T-helper 2 cell (primary cell): ENCODE measurements at regions not wholly inside any gene's neighbourhood (a gene's known extent, or its start where the extent isn't known, plus 50 kb on each side); places are given as distances from the start of the nearest gene placed in this dataset.

Experiments used
- DNase-seq, 5 experiments: peaks; one replicate each; pipeline versions ENCODE4 v3.0.0 to v3.0.0-alpha.2; 2012 to 2022

DNA sequence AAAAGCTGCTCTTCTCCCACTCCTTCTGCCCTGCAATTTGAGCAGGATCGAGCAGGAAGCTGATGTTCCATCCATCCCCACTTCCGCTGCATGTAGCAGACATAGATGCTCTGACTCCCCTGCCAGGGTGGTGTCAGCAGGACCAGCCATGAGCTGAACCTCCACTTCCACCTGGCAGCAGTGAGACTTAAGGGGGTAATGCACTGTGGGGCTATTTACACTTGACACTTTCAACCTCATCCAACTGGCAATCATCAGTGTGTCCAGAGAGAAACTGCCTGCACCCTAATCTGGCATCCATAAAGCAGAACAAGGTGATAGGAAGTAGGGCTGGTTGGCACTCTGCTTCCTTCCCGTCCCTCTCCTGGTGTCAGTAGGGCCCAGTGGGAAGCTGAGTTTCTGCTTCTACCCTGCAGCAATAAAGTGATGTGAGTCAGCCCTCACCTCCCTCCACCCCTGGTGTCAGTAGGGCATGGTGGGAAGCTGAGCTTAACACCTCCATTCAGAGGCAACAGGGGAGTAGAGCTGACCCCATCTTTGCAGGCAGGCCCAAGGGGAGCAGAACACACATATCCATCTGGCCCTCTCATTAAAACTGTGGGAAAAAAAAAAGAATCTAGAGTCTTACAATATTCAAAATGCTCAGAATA is 272.3 kb downstream of the PTPRU start:
- no peak for DNase-seq

DNA sequence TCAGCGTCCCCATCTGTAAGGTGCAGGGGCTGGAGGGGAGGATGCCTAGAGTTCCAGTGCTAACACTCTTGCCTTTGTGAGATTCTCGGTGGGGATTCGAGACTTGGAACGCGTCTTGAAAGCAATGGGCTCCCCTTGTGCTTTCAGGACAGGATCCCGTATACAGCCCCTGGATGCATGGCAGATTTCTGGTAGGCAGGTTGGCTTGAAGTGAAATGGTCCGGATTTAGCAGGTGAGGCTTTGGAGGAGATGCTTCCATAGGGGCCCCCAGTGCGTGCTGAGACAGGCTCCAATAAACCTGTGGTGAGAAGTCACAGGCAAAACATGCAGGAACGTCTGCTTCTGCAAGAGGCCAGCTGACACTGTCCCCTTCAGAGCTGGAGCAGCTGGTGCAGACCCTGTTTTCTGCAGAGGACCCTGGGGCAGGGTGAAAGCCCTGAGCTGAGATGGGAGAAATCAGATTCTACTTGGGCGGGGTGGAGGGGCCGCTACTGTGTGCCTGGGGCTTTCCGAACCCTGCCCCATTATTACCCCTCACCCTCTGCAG is 270.4 kb downstream of the PTPRU start:
- no peak for DNase-seq

DNA sequence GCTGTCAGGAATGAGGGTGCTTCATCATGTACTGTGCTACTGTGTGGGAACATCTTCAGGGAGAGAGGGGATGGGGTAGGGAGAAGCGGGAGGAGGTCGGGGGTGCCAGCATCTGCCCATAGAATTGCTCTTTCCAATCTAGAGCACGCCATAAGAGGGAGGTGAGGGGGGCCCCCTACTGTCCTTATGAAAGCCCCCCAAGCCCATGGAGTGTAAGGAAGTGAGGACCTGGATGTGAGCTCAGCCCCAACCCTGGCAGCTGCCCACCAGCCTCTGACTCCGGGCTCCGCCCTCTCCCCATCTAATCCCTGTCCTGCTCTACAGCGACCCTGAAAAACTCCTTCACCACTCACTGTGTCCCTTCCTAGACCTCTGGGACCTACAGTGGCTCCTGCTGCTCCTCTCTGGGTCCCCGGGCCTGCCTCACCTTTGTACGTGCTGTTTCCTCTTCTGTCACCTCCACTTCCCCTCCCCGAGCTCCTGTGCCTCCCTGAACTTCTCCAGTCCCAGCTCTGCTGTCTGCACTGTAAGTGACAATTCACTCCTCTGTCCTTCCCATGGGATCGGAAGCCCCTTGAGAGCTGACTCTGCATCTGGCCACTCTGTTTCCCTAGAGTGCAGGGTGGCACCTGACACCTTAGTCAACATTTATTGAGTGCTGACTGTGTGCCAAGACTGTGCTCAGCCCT is 269.4 kb downstream of the PTPRU start:
- DNase-seq: no peak

DNA sequence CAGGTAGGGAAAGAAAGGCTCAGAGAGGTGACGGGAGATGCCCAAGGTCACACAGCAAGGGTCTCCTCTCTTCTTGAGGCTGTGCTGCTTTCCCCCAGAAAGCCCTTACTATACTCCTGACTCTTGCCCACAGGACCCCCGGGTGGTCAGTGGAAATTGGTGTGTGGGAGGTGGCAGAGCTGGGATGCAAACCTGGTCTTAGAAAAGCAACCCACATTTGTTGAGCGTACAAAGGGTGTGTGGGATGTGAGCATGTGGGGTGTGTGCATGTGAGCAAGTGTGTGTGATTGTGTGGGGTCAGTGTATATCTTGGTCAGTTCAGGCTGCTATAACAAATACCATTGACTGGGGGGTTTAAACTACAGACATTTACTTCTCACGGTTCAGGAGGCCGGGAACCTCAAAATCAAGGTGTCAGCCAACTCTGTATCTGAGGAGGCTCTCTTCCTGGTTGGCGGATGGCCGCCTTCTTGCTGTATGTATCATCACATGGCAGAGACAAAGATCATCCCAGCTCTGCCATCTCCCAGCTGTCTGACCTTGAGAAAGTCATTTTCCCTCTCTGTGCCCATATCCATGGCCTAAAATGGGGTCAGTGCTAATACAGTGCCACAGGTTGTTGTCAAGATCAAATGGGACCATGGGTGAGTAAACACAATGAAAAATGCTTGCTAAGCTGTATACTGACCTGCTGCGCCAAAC is 268.5 kb downstream of the PTPRU start:
- DNase-seq: no peak

DNA sequence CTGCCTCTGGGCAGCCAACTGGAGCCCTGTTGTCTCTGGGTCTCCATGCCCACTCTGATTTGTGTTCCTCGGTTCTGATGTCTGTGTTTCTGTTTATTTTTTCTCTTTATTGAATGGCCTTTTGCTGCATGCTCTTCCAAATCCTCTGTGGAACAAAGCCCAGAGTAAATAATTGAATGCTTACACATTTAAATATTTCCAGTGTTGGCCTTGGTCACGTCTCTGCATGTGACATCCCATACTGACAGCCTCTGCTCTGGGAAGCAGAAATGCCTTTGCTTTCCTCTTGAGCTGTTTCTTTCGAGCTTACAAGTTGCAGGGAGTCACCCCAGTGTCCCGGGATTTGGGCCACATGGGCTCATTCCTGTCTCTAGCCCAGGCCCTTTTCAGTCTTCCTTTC is 267.9 kb downstream of the PTPRU start:
- DNase-seq: no peak

DNA sequence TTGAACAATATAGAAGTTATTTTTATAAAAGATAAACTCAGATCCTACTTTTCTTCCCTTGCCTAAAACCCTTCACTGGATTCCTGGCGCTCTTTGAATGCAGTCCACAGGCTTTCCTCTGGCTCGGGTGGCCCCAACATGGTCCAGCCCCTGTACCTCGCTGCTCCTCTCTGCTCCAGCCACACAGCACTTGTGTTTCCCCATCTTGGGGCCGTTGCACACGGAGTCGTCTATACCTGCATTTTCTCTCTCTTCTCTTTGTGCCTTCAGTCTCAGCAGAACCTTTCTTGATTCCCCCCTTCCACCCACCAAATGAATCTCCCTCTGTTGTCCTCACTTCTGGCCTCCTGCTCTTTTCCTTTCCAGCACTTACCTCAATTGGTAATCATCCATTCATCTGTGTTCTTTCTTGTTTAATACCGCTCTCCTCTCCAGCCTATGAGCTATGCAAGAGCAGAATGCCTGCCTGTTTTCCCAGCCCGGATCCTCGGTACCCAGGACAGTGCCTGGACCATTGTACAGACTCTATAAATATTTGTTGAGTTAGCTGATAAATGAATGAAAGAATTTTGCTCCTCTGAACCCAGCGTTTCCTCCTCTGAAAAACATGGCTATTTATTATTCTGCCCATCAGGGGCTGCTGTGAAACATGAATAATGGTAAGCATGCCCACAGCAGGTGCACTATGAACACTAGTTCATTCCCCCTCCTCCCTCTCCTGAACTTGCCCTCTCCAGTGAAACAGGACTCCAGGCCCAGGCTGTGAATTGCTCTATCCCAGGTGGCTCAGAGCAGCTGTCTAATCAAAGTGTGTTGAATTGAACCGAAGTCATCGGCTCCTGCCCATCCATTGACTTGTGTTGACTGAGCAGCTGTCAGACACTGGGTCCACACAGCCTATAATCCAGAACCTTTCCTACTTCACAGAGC is 266.9 kb downstream of the PTPRU start:
- DNase-seq: no peak

DNA sequence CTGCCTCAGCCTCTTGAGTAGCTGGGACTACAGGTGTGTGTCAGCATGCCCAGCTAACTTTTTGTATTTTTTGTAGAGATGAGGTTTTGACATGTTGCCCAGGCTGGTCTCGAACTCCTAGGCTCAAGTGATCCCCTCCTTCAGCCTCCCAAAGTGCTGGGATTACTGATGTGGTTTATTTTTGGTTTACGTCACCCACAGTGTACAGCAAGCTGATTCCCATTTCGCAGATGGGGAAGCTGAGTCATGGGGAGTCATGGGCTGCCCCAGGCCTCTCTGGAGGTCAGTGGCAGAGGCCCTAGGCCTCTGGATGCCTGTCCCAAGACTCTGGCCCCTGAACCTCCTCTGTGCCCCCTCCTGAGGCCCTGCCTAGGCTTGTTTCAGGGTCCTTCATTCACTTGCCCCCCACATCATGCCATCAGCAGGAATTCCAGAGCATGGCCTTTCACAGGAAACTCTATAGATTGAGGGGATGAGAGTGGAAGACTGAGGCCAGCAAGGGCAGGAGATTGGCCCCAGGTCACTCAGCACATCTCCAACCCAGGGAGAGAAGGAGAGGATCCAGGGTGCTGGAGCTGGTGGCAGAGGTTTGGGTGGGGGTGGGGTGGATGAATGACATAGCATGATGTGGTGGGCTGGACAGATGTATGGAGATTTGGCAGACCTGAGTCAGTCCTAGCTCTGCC is 266.0 kb downstream of the PTPRU start:
- no peak for DNase-seq

DNA sequence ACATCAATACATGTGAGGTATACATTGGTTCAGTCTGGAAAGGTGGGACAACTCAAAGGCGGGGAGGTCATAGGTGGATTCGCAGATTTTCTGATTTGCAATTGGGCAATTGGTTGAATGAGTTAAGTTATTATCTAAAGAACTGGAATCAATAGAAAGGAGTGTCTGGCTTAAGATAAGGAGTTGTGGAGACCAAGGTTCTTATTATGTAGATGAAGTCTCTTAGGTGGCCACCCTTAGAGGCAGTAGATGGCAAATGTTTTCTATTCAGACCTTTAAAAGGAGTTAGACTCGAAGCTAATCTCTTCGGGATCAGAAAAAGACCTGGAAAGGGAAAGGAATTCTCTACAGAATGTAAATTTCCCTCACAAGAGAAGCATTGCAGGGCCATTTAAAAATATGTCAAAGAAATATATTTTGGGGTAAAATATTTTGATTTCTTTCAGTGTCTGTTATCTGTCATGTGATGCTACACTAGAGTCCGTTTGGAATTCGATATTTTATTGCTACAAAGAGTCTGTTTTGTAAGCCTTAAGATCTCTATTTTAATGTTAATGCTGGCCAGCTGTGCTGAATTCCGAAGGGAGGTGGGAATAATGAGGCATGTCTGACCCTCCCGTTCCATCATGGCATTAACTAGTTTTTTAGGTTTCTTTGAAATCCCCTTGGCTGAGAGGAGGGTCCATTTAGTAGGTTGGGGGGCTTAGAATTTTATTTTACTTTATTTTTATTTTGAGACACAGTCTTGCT is 265.1 kb downstream of the PTPRU start:
- no peak for DNase-seq

DNA sequence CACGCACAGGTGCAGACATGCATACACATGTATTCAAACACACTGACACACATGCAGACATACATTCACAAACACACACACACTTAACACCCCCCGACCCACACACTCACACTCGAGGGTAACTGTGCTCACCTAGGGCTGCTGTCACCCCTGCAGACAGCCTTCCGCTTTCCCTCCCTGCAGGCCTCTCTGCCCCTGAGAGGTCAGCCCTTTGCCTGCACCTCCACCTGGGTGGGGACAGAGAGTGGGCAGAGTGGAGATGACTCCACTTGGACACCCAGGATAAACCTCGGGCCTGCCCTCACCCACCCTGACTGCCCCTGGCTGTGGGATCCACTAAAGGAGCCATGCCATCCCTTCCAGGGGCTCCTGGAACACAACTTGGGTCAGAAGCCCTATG is 264.3 kb downstream of the PTPRU start:
- DNase-seq: no peak

DNA sequence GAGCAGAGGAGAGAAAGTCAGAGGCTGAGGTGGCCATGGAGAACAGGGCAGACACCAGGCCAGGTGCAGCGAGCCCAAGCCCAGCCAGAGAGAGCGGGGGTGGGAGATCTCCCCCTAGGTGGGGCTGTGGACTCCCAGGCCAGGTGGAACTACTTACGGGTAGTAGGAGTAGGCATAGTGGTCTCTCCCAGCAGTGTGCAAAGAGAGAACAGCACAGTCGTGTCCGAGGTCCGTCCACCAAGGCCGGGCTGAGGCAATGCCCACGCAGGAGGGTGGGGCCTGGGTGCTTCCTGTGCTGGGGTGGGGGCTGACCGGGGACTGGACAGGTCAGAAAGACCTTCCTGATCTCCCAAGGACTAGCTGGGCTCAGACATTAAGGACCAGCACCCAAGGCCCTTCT is 263.7 kb downstream of the PTPRU start:
- DNase-seq: no peak

DNA sequence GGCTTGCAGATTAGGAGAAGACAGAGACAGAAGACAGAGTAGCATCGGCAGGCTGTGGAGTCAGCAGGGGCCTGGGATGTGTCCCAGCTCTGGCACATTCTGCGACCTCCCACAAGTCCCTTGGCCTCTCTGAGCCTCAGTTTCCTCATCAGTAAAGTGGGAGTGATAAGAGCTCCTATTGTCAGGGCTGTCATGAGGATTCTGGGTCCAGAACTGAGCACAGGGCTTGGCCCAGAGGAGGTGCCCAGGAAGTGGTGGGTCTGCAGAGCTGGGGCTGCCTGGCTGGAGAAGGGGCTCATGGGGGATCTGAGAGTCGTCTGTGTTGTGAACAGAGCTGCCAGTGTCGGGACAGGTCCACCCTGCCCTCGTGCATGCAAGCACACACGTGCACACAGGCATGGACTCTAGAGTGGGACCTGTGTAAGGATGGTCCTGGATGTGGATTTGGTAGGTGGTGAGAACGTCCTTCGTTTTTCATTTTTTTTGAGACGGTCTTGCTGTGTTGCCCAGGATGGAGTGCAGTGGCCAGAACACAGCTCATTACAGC is 262.9 kb downstream of the PTPRU start:
- DNase-seq: no peak

DNA sequence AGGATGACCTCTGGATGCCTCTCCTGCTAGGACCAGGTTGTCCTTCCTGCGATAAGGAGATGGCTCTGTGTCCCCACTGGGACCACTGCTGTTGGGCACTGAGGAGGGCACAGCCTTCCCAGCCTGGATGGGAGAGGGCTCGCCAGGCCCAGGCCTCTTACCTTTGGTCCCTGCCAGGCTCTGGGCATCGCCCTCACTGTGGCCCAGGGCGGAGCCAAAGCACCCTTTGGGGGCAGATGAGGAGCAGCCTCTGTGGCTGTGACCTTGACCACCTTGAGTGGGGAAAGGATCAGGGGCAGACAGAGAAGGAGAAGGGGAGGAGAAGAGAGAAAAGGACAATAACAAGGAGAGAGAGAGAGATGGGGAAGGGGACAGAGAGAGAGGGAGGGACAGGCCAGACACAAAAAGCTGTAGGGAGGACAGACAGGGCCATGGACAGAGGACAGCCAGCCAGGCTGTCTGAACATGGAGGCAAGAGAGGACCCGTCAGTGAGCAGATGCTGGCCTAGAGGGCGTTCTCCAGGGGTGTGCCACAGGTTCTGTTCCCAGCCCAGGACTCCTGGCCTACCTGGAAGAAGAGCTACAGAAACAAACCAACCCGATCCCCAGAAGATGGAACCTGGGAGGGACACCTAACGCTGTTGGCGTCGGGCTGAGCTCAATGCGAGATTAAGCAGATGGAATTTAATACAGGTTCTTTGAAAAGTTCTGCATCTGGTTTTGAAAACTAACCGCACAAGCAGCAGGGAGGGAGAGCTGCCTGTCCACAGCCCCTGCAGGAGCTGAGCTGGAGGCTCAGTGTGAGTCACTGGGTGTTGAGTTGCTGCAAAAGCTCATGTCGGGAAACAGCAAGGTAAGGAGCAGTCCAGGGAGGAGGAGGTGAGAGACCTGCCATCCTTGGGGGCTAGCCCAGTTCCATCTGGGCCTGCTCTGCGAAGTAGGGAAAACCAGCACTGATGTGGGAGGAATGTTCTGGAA is 262.1 kb downstream of the PTPRU start:
- DNase-seq: no peak

DNA sequence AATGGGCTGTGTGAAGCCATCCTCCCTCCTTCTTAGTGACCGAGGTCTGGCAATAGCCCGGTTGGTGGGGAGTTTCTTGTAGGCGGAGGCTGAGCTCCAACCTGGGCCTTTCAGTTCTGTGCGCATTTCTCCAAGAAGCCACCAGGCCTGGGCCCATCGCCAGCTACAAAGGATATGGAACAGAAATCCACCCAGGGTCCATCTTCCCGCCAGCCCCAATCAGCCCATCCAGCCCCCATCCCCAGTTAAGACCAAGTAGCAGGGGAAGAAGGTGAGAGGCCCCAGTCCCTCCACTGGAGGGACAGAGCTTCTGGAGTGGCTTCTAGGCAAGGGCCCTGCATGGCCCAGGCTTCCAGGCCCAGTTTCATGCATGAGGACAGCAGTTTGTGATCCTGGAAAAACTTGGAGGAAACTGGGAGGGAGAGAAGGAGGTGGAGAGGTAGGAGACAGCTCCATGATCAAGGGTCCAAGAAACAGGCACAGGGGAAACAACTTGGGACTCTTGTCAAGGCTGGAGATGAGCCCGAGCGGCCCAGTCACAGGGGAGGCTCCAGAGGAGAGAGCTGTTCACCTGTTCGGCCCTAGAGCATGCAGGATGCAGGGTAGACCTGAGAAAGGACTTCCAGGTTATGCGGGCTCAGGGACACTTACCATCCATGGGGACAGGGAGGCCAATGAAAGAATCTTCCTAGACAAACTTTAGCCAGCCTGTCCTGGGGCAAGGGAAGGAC is 261.2 kb downstream of the PTPRU start:
- no peak for DNase-seq

DNA sequence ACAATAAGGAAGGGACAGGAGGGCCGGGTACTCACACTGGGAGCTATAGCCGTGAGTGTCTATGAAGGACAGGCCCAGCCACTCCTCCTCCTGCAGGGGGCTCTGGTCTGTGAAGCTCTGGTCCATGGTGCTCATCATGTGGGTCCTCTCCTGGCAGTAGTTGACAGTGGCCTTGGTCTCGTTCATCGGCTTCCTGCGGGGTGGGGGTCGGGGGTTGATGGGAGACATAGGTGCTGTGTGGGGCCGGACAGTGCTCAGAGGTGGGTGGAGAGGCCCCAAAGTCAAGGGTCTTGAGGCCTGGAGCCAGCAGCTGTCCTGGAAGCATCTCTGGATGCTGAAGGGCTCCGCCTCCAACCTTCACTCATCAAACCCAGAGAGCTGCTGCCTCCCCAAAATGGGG is 260.4 kb downstream of the PTPRU start:
- DNase-seq: no peak

DNA sequence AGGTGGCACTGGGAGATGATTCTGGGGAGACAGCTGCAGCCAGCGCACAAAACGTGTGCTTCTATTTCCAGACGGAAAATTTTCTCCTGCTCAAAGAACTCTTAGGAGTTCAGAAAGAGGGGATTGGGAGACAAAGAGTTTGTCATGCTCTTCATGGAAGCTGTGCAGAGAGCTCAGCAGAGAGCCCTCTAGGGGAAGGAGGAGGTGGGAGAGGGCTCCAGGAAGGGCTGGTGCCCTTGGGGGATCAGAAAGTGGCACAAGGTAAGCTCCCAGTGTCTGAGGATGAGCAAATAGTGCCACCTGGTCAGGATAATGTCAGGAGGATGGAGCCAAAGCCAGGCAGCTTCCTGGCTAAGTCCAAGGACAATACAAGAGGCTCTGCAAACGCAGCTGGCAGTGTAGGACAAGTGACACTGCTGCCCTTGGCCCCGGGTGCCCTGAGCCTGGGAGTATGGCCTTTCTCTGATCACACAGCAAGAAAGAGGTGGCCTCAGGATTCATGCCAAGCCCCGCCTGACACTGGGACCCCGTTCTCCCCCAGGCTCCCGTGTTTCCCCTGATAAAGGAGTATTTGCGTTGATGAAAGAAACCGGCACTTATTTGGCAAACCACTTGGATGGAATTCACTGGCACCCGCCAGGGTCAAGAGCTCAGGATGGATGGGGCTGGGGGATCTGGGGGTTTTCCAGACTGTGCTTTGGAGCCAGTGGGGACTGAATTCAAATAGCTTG is 254.0 kb downstream of the PTPRU start:
- no peak for DNase-seq

DNA sequence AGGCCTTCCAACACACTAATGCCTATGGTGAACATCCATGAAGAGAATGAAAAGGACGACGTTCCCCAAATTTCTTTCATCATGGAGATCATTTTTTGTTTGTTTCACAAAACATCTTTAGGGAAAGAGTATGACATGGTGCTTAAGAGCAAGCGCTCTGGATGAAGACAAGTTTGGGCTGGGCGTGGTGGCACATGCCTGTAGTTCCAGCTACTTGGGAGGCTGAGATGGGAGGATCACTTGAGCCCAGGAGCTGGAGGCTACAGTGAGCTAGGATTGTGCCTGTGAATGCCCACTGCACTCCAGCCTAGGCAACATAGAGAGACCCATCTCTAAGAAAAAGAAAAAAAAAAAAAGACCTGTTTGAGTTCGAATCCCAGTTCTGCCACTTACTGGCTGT is 253.1 kb downstream of the PTPRU start:
- no peak for DNase-seq

DNA sequence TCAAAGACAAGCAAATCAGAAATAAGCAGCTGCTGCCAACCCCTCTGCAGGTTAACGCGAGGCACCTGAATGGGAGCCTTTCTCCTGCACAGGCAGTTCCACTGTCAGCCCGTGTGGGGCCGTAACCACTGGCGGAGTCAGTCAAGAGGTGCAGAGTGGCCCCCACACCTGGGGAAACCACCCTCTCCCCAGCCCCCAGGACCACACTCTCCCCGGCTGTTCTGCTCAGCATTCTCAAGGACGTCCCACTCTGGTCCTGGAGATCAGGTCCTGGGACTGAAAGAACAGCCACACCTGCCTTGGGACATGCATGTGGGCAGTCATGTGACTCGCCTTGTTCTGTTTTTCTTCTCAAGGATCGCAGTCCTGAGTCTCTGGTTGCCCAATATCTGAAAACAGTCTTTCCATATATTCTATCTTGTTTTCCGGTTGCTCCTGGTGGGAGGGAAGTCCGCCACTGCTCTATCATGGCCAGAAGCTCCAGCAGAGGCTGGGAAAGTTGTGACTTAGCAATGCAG is 252.5 kb downstream of the PTPRU start:
- no peak for DNase-seq
